H1 (cell line): ENCODE measurements at regions not wholly inside any gene's neighbourhood (a gene's known extent, or its start where the extent isn't known, plus 50 kb on each side); places are given as distances from the start of the nearest gene placed in this dataset.

Experiments used
- BACH1 ChIP-seq: IDR thresholded peaks from 2 replicates; pipeline ENCODE4 v1.6.1; 2012; ENCODE audit warnings: low read length, improper control_type of control experiment
- CREB1 ChIP-seq: IDR thresholded peaks from 2 replicates; pipeline ENCODE4 v1.6.1; 2012; ENCODE audit warnings: inconsistent platforms
- NANOG ChIP-seq: IDR thresholded peaks from 2 replicates; pipeline ENCODE4 v1.6.1; 2011; ENCODE audit warnings: low read length, low read depth, mild to moderate bottlenecking, inconsistent platforms; ENCODE audit not compliant: insufficient read depth, poor library complexity, severe bottlenecking

- TF ChIP-seq NANOG = no peak
- no peak for TF ChIP-seq CREB1
- no peak for TF ChIP-seq BACH1
- TF ChIP-seq, all 59 proteins: peak for 0
Measured at GRCh38 chr17:65456368-65457151, 104.9 kb downstream of the AXIN2 start (continued).
